Inferior parietal cortex (tissue), 1 donor: ENCODE measurements at regions not wholly inside any gene's neighbourhood (a gene's known extent, or its start where the extent isn't known, plus 50 kb on each side); places are given as distances from the start of the nearest gene placed in this dataset.

Experiments used
- DNase-seq: peaks from one replicate; pipeline ENCODE4 v3.0.0-alpha.2; 2016; ENCODE audit errors: extremely low spot score

- no peak for DNase-seq
Observed at GRCh38 chr2:181305301-181306123, 151.7 kb upstream of the ITGA4 start.

- DNase-seq, result no peak
Observed at GRCh38 chr2:181306785-181307184, 150.4 kb upstream of the ITGA4 start.

GRCh38 chr2:181307203-181307991 is 149.8 kb upstream of the ITGA4 start:
- DNase-seq, result no peak

GRCh38 chr2:181308766-181309515 is 148.2 kb upstream of the ITGA4 start:
- no peak for DNase-seq

- no peak for DNase-seq
Observed at GRCh38 chr2:181309586-181309985, 147.6 kb upstream of the ITGA4 start.

- DNase-seq, result no peak
Observed at GRCh38 chr2:181310967-181311366, 146.2 kb upstream of the ITGA4 start.

- no peak for DNase-seq
Observed at GRCh38 chr2:181311837-181312236, 145.3 kb upstream of the ITGA4 start.

- no peak for DNase-seq
Observed at GRCh38 chr2:181312515-181312927, 144.7 kb upstream of the ITGA4 start.

GRCh38 chr2:181313845-181314244 is 143.3 kb upstream of the ITGA4 start:
- DNase-seq, result no peak

GRCh38 chr2:181314551-181314950 is 142.6 kb upstream of the ITGA4 start:
- DNase-seq, result no peak

GRCh38 chr2:181317511-181317910 is 139.7 kb upstream of the ITGA4 start:
- no peak for DNase-seq

GRCh38 chr2:181318504-181319280 is 138.5 kb upstream of the ITGA4 start:
- no peak for DNase-seq

- no peak for DNase-seq
Observed at GRCh38 chr2:181319286-181319685, 137.9 kb upstream of the ITGA4 start.

GRCh38 chr2:181320638-181321037 is 136.5 kb upstream of the ITGA4 start:
- DNase-seq, result no peak

- DNase-seq, result no peak
Observed at GRCh38 chr2:181324912-181325311, 132.3 kb upstream of the ITGA4 start.

GRCh38 chr2:181326661-181327060 is 130.5 kb upstream of the ITGA4 start:
- DNase-seq, result no peak

GRCh38 chr2:181330286-181330685 is 126.9 kb upstream of the ITGA4 start:
- no peak for DNase-seq

GRCh38 chr2:181332044-181332605 is 125.1 kb upstream of the ITGA4 start:
- no peak for DNase-seq

- DNase-seq, result no peak
Observed at GRCh38 chr2:181334158-181334826, 122.9 kb upstream of the ITGA4 start.

- no peak for DNase-seq
Observed at GRCh38 chr2:181340891-181341290, 116.3 kb upstream of the ITGA4 start.
